Fibroblast of pulmonary artery (primary cell): ENCODE measurements at regions not wholly inside any gene's neighbourhood (a gene's known extent, or its start where the extent isn't known, plus 50 kb on each side); places are given as distances from the start of the nearest gene placed in this dataset.
"Not testable (repeated sequence)": the region's sequence is repeated elsewhere in the genome, so short reads cannot be mapped to it uniquely, and the experiment has no call there.

Experiments used
- DNase-seq: peaks from one replicate; pipeline ENCODE4 v3.0.0-alpha.2; 2010; ENCODE audit warnings: low read depth
- H3K4me3 ChIP-seq: replicated peaks from 2 replicates; pipeline ENCODE4 v1.5.1; 2011; ENCODE audit warnings: low read depth, mild to moderate bottlenecking, control low read depth, low read length, moderate library complexity
- CTCF ChIP-seq: IDR thresholded peaks from 2 replicates; pipeline ENCODE4 v1.5.1; 2011; ENCODE audit warnings: mild to moderate bottlenecking, control low read depth, low read length, inconsistent platforms; ENCODE audit errors: missing control alignments

GRCh38 chr1:178660461-178660860 is 64.6 kb upstream of the RALGPS2 start:
- TF ChIP-seq CTCF = no peak
- DNase-seq = no peak
- H3K4me3 ChIP-seq = no peak overlapping the region

GRCh38 chr1:178664278-178664677 is 60.8 kb upstream of the RALGPS2 start:
- DNase-seq = no peak
- no peak overlapping the region for H3K4me3 ChIP-seq
- TF ChIP-seq CTCF = no peak

GRCh38 chr1:178665579-178665978 is 59.5 kb upstream of the RALGPS2 start:
- no peak for TF ChIP-seq CTCF
- DNase-seq = no peak
- H3K4me3 ChIP-seq = no peak overlapping the region

- DNase-seq, H3K4me3 ChIP-seq: not testable (repeated sequence)
Measured at GRCh38 chr1:178666891-178667290, 58.2 kb upstream of the RALGPS2 start.

GRCh38 chr1:178672434-178672833 is 52.6 kb upstream of the RALGPS2 start:
- TF ChIP-seq CTCF = no peak
- no peak overlapping the region for H3K4me3 ChIP-seq
- no peak for DNase-seq

- DNase-seq, H3K4me3 ChIP-seq: not testable (repeated sequence)
Measured at GRCh38 chr1:178674559-178674958, 50.5 kb upstream of the RALGPS2 start.
